HAP-1 (cell line): ENCODE measurements at regions not wholly inside any gene's neighbourhood (a gene's known extent, or its start where the extent isn't known, plus 50 kb on each side); places are given as distances from the start of the nearest gene placed in this dataset.

Experiments
- DNase-seq, 2 experiments: peaks; one replicate each; pipeline ENCODE4 v3.0.0-alpha.2; 2016 to 2020; ENCODE audit warnings: low spot score in 2 of 2
- H3K27me3 ChIP-seq: fragments of 250-450 bp; sonication (Bioruptor Pico); 2 replicates; pipeline ENCODE4 v1.5.1; 2020; ENCODE audit warnings: low read depth, mild to moderate bottlenecking, moderate library complexity
- H3K36me3 ChIP-seq: fragments of 250-450 bp; sonication (Bioruptor Pico); replicated peaks from 2 replicates; pipeline ENCODE4 v1.5.1; 2020; ENCODE audit warnings: mild to moderate bottlenecking
- H3K4me1 ChIP-seq: fragments of 250-450 bp; sonication (Bioruptor Pico); 2 replicates; pipeline ENCODE4 v1.5.1; 2020; ENCODE audit warnings: mild to moderate bottlenecking
- H3K4me3 ChIP-seq: fragments of 250-450 bp; sonication (Bioruptor Pico); 2 replicates; pipeline ENCODE4 v1.5.1; 2020; ENCODE audit warnings: mild to moderate bottlenecking, moderate library complexity
- H3K9me3 ChIP-seq: fragments of 250-450 bp; sonication (Bioruptor Pico); 2 replicates; pipeline ENCODE4 v1.5.1; 2020; ENCODE audit warnings: mild to moderate bottlenecking, moderate library complexity
- in situ Hi-C: fragments of 300-500 bp; cut with MboI; formaldehyde crosslinking; loops from 3 replicates; pipeline ENCODE4 v1.14.3; 2020; ENCODE audit warnings: low sequenced_read_pairs, inconsistent platforms, mixed read lengths

- Histone ChIP-seq H3K4me3 (no peak overlapping the region), H3K27me3 (no peaks in the 10 kb centered on the region), H3K9me3 (no peaks in the 10 kb centered on the region), H3K4me1 (no peaks in the 10 kb centered on the region), H3K36me3 (no peaks in the 10 kb centered on the region)
- no peak for DNase-seq
- in situ Hi-C loops, result no loop called here
Measured at GRCh38 chr1:110816945-110817344, 56.0 kb upstream of the CD53 start.

- no peaks in the 10 kb centered on the region for H3K36me3 ChIP-seq
- no peaks in the 10 kb centered on the region for H3K9me3 ChIP-seq
- H3K4me1 ChIP-seq, result no peaks in the 10 kb centered on the region
- in situ Hi-C loops, result no loop called here
- no peaks in the 10 kb centered on the region for H3K27me3 ChIP-seq
- no peak for DNase-seq
- no peak overlapping the region for H3K4me3 ChIP-seq
Measured at GRCh38 chr1:110811529-110811928, 61.4 kb upstream of the CD53 start.

GRCh38 chr1:110800079-110800478 is 72.9 kb upstream of the CD53 start:
- DNase-seq, result no peak
- H3K27me3 ChIP-seq, result no peaks in the 10 kb centered on the region
- in situ Hi-C loops, result no loop called here
- H3K4me3 ChIP-seq, result no peak overlapping the region
- no peaks in the 10 kb centered on the region for H3K4me1 ChIP-seq
- H3K36me3 ChIP-seq, result no peaks in the 10 kb centered on the region
- no peaks in the 10 kb centered on the region for H3K9me3 ChIP-seq

GRCh38 chr1:110798691-110799256 is 74.2 kb upstream of the CD53 start:
- Histone ChIP-seq H3K27me3 (no peaks in the 10 kb centered on the region), H3K36me3 (no peaks in the 10 kb centered on the region), H3K9me3 (no peaks in the 10 kb centered on the region), H3K4me3 (no peak overlapping the region), H3K4me1 (no peaks in the 10 kb centered on the region)
- in situ Hi-C loops, result no loop called here
- no peak for DNase-seq

- H3K4me3 ChIP-seq, result no peak overlapping the region
- 0 out of 2 replicates have a peak, but pooled peaks cover 3% of the 10 kb centered on the region for H3K27me3 ChIP-seq
- no peaks in the 10 kb centered on the region for H3K36me3 ChIP-seq
- no peaks in the 10 kb centered on the region for H3K4me1 ChIP-seq
- in situ Hi-C loops, result loop anchor here (10.0 kb wide), 1 partner anchor 264 kb away; no protein-coding TSS in a partner anchor
- DNase-seq, result no peak
- H3K9me3 ChIP-seq, result no peaks in the 10 kb centered on the region
Measured at GRCh38 chr1:110788673-110789072, 84.3 kb upstream of the CD53 start.

DNA sequence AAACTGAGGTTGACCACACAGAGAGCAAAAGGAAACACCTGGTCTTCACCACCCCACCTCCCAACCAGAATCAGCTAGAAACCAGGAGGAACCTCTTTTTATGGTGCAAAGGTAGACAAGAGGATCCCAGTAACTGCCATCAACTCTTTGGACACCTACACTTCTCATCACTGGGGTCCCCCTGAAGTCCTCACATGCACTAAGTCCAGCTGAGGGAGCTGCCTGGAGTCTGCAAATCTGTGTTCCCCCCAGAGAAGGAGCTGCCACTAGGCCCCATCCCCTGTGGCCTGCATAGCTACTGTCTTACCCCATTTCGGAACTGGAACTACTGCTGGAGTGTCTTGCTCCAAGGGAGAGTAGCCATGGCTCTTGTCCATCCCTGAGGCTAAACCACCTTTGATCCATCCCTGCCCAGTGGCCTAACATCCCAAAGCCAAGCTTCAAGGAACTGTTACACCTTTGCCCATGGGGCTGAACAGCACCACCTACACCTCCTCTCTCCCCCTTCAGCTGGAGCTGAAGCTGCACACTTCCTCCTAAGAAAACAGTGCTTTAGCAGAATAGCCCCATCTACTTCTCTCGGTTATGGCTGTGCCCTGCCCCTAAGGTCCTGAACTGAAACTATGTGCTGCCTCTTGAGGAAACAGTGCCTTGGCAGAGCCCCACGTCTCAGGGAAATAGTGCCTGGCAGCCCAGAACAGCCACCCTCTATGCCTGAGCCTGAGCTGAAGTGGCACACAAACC is 85.4 kb upstream of the CD53 start:
- H3K4me3 ChIP-seq, result no peak overlapping the region
- H3K27me3 ChIP-seq, result 0 out of 2 replicates have a peak, but pooled peaks cover 3% of the 10 kb centered on the region
- in situ Hi-C loops, result loop anchor here (10.0 kb wide), 1 partner anchor 263 kb away; no protein-coding TSS in a partner anchor
- no peaks in the 10 kb centered on the region for H3K9me3 ChIP-seq
- no peak for DNase-seq
- no peaks in the 10 kb centered on the region for H3K4me1 ChIP-seq
- H3K36me3 ChIP-seq, result no peaks in the 10 kb centered on the region

GRCh38 chr1:110786802-110787327 is 86.1 kb upstream of the CD53 start:
- H3K4me1 ChIP-seq, result no peaks in the 10 kb centered on the region
- H3K4me3 ChIP-seq, result no peak overlapping the region
- no peak for DNase-seq
- in situ Hi-C loops, result loop anchor here (10.0 kb wide), 1 partner anchor 262 kb away; no protein-coding TSS in a partner anchor
- H3K36me3 ChIP-seq, result no peaks in the 10 kb centered on the region
- H3K27me3 ChIP-seq, result 0 out of 2 replicates have a peak, but pooled peaks cover 1% of the 10 kb centered on the region
- H3K9me3 ChIP-seq, result no peaks in the 10 kb centered on the region

DNA sequence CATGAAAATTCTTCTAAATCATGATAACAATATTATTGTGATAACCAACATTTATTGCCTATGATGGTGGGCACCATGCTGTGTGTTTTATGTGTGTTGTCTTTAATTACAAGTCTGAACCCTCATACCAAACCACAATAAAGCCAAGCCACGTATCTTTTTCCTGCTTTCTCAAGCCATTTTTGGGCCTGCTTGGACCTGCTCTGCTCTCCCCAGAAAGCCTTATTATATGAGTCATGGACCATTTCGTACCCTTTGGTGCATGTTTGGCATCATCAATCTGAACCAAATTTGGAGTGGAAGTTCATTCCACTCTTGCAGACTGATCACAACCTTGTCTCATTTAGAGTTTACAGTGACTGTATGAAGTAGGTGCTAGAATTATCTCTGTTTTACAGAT is 87.3 kb upstream of the CD53 start:
- no peaks in the 10 kb centered on the region for H3K4me1 ChIP-seq
- in situ Hi-C loops, result loop anchor here (10.0 kb wide), 1 partner anchor 261 kb away; no protein-coding TSS in a partner anchor
- no peaks in the 10 kb centered on the region for H3K27me3 ChIP-seq
- DNase-seq, result no peak
- H3K4me3 ChIP-seq, result no peak overlapping the region
- no peaks in the 10 kb centered on the region for H3K36me3 ChIP-seq
- H3K9me3 ChIP-seq, result no peaks in the 10 kb centered on the region

DNA sequence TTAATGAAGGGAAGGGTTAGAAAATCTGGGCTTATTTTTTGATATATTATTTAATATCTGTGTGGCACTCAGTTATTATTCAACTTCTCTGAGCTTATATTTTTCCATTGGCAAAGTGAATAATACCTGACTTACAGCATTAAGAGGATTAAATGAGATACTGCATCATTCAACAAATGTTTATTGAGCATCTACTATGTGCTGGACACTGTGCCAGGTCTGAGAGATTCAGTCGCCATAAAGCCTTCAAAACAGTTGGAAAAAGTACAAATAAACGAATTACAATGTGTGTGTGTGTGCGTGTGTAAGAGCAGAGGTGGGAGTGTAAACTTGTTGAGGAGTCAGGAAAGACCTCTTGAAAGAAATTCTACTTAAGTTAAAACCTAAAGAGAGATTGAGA is 87.9 kb upstream of the CD53 start:
- Histone ChIP-seq H3K27me3 (no peaks in the 10 kb centered on the region), H3K36me3 (no peaks in the 10 kb centered on the region), H3K4me1 (no peaks in the 10 kb centered on the region), H3K4me3 (no peak overlapping the region), H3K9me3 (no peaks in the 10 kb centered on the region)
- in situ Hi-C loops, result loop anchor here (10.0 kb wide), 1 partner anchor 260 kb away; no protein-coding TSS in a partner anchor
- DNase-seq, result no peak

GRCh38 chr1:110783292-110783918 is 89.5 kb upstream of the CD53 start:
- no peaks in the 10 kb centered on the region for H3K4me1 ChIP-seq
- in situ Hi-C loops, result loop anchor here (10.0 kb wide), 1 partner anchor 259 kb away; no protein-coding TSS in a partner anchor
- no peaks in the 10 kb centered on the region for H3K9me3 ChIP-seq

DNA sequence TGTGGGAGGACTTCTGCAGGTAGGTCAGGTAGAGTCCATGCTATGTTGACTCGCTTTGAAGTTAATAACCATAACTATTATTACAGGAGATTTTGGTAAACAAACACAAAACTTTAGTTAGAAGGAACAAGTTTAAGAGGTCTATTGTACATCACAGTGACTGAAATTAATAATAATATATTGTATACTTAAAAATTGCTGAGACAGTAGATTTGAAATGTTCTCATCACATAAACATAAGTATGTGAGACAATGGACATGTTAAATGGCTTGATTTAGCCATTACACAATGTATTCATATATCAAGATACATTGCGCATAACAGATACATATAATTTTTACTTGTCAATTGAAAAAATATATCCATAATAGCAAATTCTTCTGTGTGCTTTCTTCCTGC is 91.4 kb upstream of the CD53 start:
- in situ Hi-C loops, result loop anchor here (10.0 kb wide), 1 partner anchor 257 kb away; no protein-coding TSS in a partner anchor
- H3K4me3 ChIP-seq, result no peak overlapping the region
- no peak for DNase-seq
- H3K4me1 ChIP-seq, result no peaks in the 10 kb centered on the region
- H3K36me3 ChIP-seq, result no peaks in the 10 kb centered on the region
- no peaks in the 10 kb centered on the region for H3K9me3 ChIP-seq
- H3K27me3 ChIP-seq, result no peaks in the 10 kb centered on the region

More at GRCh38 chr1:110783292-110783918, 89.5 kb upstream of the CD53 start:
- peak; percentile 28 to 42 for DNase-seq
- Histone ChIP-seq H3K36me3 (no peaks in the 10 kb centered on the region), H3K27me3 (no peaks in the 10 kb centered on the region), H3K4me3 (no peak overlapping the region)

GRCh38 chr1:110780600-110781484 is 92.1 kb upstream of the CD53 start:
- in situ Hi-C loops, result loop anchor here (10.0 kb wide), 1 partner anchor 256 kb away; no protein-coding TSS in a partner anchor
- Histone ChIP-seq H3K4me3 (no peak overlapping the region), H3K4me1 (no peaks in the 10 kb centered on the region), H3K9me3 (no peaks in the 10 kb centered on the region), H3K36me3 (no peaks in the 10 kb centered on the region), H3K27me3 (no peaks in the 10 kb centered on the region; the same call in 1 of the 2 replicates)
- peak; percentile 61 to 78 for DNase-seq

DNA sequence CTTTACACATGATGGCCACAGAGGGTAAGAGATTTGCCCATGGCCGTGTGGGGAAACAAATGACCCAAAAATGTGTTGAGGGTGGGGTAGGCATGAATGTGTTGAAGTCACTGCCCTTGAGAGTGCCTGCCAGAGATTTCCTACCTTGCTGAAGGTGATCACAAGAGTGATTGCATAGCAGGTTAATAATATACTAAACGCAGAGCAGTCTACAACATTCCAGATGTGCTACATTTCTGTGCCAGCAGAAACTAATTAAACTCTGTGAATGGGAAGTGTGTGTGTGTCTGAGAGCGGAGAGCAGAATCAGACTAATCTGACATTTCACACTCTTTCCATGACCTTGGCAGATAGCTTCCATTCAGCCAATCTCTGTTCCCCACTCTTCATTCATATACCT is 93.3 kb upstream of the CD53 start:
- DNase-seq, result no peak
- Histone ChIP-seq H3K4me3 (no peak overlapping the region), H3K4me1 (no peaks in the 10 kb centered on the region), H3K27me3 (no peaks in the 10 kb centered on the region; the same call in 1 of the 2 replicates), H3K36me3 (no peaks in the 10 kb centered on the region), H3K9me3 (no peaks in the 10 kb centered on the region)
- in situ Hi-C loops, result loop anchor here (5.0 to 10.0 kb wide), 2 partner anchors 147 to 255 kb away; no protein-coding TSS in a partner anchor
